ENCODE measurements at regions not wholly inside any gene's neighbourhood (a gene's known extent, or its start where the extent isn't known, plus 50 kb on each side); places are given as distances from the start of the nearest gene placed in this dataset.

GRCh38 chr5:88395264-88395663, 126.6 kb upstream of the TMEM161B start:
- ATAC-seq (no peak), DNase-seq (no peak)
- no peaks in the 10 kb centered on the region for H3K9me3 ChIP-seq
- H3K27me3 ChIP-seq, result no peaks in the 10 kb centered on the region
- no peaks in the 10 kb centered on the region for H3K4me1 ChIP-seq
- H3K27ac ChIP-seq, result no peak overlapping the region
- no peak for TF ChIP-seq CTCF (IDR thresholded peaks at IDR 0.05)
- no peaks in the 10 kb centered on the region for H3K36me3 ChIP-seq
- no peak overlapping the region for H3K4me3 ChIP-seq
- intact Hi-C loops (cut with DNase I), result no loop called here

GRCh38 chr5:88394536-88395175, 126.0 kb upstream of the TMEM161B start:
- Histone ChIP-seq H3K4me3 (no peak overlapping the region), H3K27me3 (no peaks in the 10 kb centered on the region), H3K4me1 (no peaks in the 10 kb centered on the region), H3K9me3 (no peaks in the 10 kb centered on the region), H3K36me3 (no peaks in the 10 kb centered on the region), H3K27ac (no peak overlapping the region)
- TF ChIP-seq CTCF (IDR thresholded peaks at IDR 0.05), result no peak
- intact Hi-C loops (cut with DNase I), result no loop called here
- DNase-seq (no peak), ATAC-seq (no peak)

- Histone ChIP-seq H3K9me3 (no peaks in the 10 kb centered on the region), H3K4me3 (no peak overlapping the region), H3K27ac (no peak overlapping the region), H3K36me3 (no peaks in the 10 kb centered on the region), H3K4me1 (no peaks in the 10 kb centered on the region), H3K27me3 (no peaks in the 10 kb centered on the region)
- no peak for TF ChIP-seq CTCF (IDR thresholded peaks at IDR 0.05)
- intact Hi-C loops (cut with DNase I), result no loop called here
- ATAC-seq (no peak), DNase-seq (no peak)
Measured at GRCh38 chr5:88393716-88394535, 125.3 kb upstream of the TMEM161B start.

GRCh38 chr5:88393042-88393441, 124.4 kb upstream of the TMEM161B start:
- no peak overlapping the region for H3K4me3 ChIP-seq
- DNase-seq (no peak), ATAC-seq (no peak)
- H3K27me3 ChIP-seq, result no peaks in the 10 kb centered on the region
- H3K36me3 ChIP-seq, result no peaks in the 10 kb centered on the region
- H3K9me3 ChIP-seq, result no peaks in the 10 kb centered on the region
- no peaks in the 10 kb centered on the region for H3K4me1 ChIP-seq
- intact Hi-C loops (cut with DNase I), result no loop called here
- no peak overlapping the region for H3K27ac ChIP-seq
- TF ChIP-seq CTCF (IDR thresholded peaks at IDR 0.05), result no peak

- no peak for TF ChIP-seq CTCF (IDR thresholded peaks at IDR 0.05)
- no peaks in the 10 kb centered on the region for H3K36me3 ChIP-seq
- H3K27ac ChIP-seq, result no peak overlapping the region
- no peaks in the 10 kb centered on the region for H3K4me1 ChIP-seq
- no peaks in the 10 kb centered on the region for H3K9me3 ChIP-seq
- no peaks in the 10 kb centered on the region for H3K27me3 ChIP-seq
- ATAC-seq (no peak), DNase-seq (no peak)
- intact Hi-C loops (cut with DNase I), result no loop called here
- no peak overlapping the region for H3K4me3 ChIP-seq
Measured at GRCh38 chr5:88391991-88392390, 123.3 kb upstream of the TMEM161B start.
